Panc1 (cell line): ENCODE measurements at regions not wholly inside any gene's neighbourhood (a gene's known extent, or its start where the extent isn't known, plus 50 kb on each side); places are given as distances from the start of the nearest gene placed in this dataset.

ENCODE experiments used
- ATAC-seq: fragments of 200-7000 bp; cut with Tn5 transposase; 2 replicates; pipeline ENCODE4 v1.9.1; 2020; ENCODE audit warnings: mild to moderate bottlenecking, moderate library complexity
- BruUV-seq: library from RNA; stranded (reverse); fragments of 400-500 nt; replicated peaks from 2 replicates; lab custom pipeline; 2021; lab: Mats Ljungman, UMichigan
- CTCF ChIA-PET: fragments of 300-600 bp; sonication (Branson Sonifier 250); formaldehyde crosslinking; loops from one replicate; lab custom pipeline; 2022; ENCODE audit warnings: antibody characterized with exemption; lab: Charles Lee
- POLR2A ChIA-PET: fragments of 300-600 bp; sonication (Branson Sonifier 250); formaldehyde crosslinking; loops from one replicate; lab custom pipeline; 2022; ENCODE audit warnings: antibody characterized with exemption; lab: Charles Lee
- DNase-seq: peaks from one replicate; pipeline ENCODE4 v3.0.0-alpha.2; 2010; ENCODE audit warnings: low read depth, low spot score
- H3K27ac ChIP-seq: 2 replicates; pipeline ENCODE4 v1.5.1; 2011; ENCODE audit warnings: mild to moderate bottlenecking, low read length, inconsistent platforms
- H3K27me3 ChIP-seq: fragments of 200-500 bp; sonication (Bioruptor generic); 2 replicates; pipeline ENCODE4 v1.6.0; 2014; ENCODE audit warnings: low read length, inconsistent platforms; ENCODE audit not compliant: control insufficient read depth, insufficient read depth
- H3K36me3 ChIP-seq: fragments of 200-500 bp; sonication (Bioruptor generic); 2 replicates; pipeline ENCODE4 v1.5.1; 2014; ENCODE audit warnings: inconsistent platforms, mild to moderate bottlenecking, low read length, moderate library complexity; ENCODE audit not compliant: control insufficient read depth, insufficient read depth
- H3K4me1 ChIP-seq: 2 replicates; pipeline ENCODE4 v1.5.1; 2011; ENCODE audit warnings: inconsistent platforms, mild to moderate bottlenecking, low read length, moderate library complexity; ENCODE audit not compliant: control insufficient read depth, insufficient read depth
- H3K4me3 ChIP-seq, 2 experiments: 2 replicates each; pipeline ENCODE4 v1.5.1; 2011 to 2012; ENCODE audit warnings: low read depth in 2 of 2, low read length in 2 of 2, mild to moderate bottlenecking in 2 of 2, inconsistent platforms in 1 of 2, moderate library complexity in 1 of 2
- H3K9me3 ChIP-seq: fragments of 200-500 bp; sonication (Bioruptor generic); 2 replicates; pipeline ENCODE4 v1.5.1; 2014; ENCODE audit warnings: low read depth, mild to moderate bottlenecking, inconsistent platforms, low read length, moderate library complexity; ENCODE audit not compliant: control insufficient read depth, insufficient read depth
- CTCF ChIP-seq: fragments of 450-650 bp; IDR thresholded peaks from 2 replicates; pipeline ENCODE4 v1.5.1; 2017; ENCODE audit warnings: mild to moderate bottlenecking
- POLR2AphosphoS5 ChIP-seq: IDR thresholded peaks from 2 replicates; pipeline ENCODE4 v1.6.1; 2012; ENCODE audit warnings: mild to moderate bottlenecking, low read depth, low read length, moderate library complexity
- SIN3A ChIP-seq: IDR thresholded peaks from 2 replicates; pipeline ENCODE4 v1.6.1; 2012; ENCODE audit warnings: low read depth, mild to moderate bottlenecking, low read length, moderate library complexity, borderline replicate concordance; ENCODE audit not compliant: insufficient read depth
- TCF7L2 ChIP-seq: IDR thresholded peaks from 2 replicates; pipeline ENCODE4 v1.6.1; 2011; ENCODE audit warnings: mild to moderate bottlenecking, low read depth, low read length, inconsistent platforms
- in situ Hi-C: cut with HindIII; loops from 2 replicates; pipeline ENCODE4 v1.10.0; 2016; ENCODE audit warnings: low sequenced_read_pairs, low pct_unique_long_range_greater_than_20kb
- intact Hi-C: fragments of 100-400 bp; cut with micrococcal nuclease; formaldehyde crosslinking; loops from one replicate; pipeline ENCODE4 v1.10.0; 2022; ENCODE audit not compliant: unreplicated experiment
- TF ChIP-seq, protein P1 (sequence below), 2 experiments: IDR thresholded peaks; 2 replicates each; pipeline ENCODE4 v1.6.1; 2011 to 2012; ENCODE audit warnings: low read depth in 2 of 2, control low read depth in 1 of 2, low read length in 1 of 2, mild to moderate bottlenecking in 1 of 2, moderate library complexity in 1 of 2; ENCODE audit not compliant: insufficient read depth in 1 of 2

GRCh38 chr6:105607636-105608621, 205.0 kb upstream of the PREP start:
- DNase-seq = no peak
- Histone ChIP-seq H3K27ac (peak overlapping the region; percentile 78), H3K9me3 (no peaks in the 10 kb centered on the region; the same call in 1 of the 2 replicates), H3K4me1 (peaks cover 14% of the 10 kb centered on the region), H3K36me3 (no peaks in the 10 kb centered on the region), H3K27me3 (no peaks in the 10 kb centered on the region), H3K4me3 (no peak overlapping the region)
- intact Hi-C loops = no loop called here
- BruUV-seq = no TSS peak
- in situ Hi-C loops = no loop called here
- POLR2A ChIA-PET = no interaction called here
- 0 out of 2 replicates have a peak, but pooled peaks have one; percentile 7 for ATAC-seq
- TF ChIP-seq SIN3A = no peak
- TF ChIP-seq POLR2AphosphoS5 = no peak
- TF ChIP-seq TCF7L2 = no peak
- TF ChIP-seq, protein P1, sequence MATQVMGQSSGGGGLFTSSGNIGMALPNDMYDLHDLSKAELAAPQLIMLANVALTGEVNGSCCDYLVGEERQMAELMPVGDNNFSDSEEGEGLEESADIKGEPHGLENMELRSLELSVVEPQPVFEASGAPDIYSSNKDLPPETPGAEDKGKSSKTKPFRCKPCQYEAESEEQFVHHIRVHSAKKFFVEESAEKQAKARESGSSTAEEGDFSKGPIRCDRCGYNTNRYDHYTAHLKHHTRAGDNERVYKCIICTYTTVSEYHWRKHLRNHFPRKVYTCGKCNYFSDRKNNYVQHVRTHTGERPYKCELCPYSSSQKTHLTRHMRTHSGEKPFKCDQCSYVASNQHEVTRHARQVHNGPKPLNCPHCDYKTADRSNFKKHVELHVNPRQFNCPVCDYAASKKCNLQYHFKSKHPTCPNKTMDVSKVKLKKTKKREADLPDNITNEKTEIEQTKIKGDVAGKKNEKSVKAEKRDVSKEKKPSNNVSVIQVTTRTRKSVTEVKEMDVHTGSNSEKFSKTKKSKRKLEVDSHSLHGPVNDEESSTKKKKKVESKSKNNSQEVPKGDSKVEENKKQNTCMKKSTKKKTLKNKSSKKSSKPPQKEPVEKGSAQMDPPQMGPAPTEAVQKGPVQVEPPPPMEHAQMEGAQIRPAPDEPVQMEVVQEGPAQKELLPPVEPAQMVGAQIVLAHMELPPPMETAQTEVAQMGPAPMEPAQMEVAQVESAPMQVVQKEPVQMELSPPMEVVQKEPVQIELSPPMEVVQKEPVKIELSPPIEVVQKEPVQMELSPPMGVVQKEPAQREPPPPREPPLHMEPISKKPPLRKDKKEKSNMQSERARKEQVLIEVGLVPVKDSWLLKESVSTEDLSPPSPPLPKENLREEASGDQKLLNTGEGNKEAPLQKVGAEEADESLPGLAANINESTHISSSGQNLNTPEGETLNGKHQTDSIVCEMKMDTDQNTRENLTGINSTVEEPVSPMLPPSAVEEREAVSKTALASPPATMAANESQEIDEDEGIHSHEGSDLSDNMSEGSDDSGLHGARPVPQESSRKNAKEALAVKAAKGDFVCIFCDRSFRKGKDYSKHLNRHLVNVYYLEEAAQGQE (IDR thresholded peaks at IDR 0.05; ENCODE audit: insufficient read depth in 1 of 2, low read depth in 2 of 2, low read length in 1 of 2) = no peak
- no peak for TF ChIP-seq CTCF
- CTCF ChIA-PET = no interaction called here

DNA sequence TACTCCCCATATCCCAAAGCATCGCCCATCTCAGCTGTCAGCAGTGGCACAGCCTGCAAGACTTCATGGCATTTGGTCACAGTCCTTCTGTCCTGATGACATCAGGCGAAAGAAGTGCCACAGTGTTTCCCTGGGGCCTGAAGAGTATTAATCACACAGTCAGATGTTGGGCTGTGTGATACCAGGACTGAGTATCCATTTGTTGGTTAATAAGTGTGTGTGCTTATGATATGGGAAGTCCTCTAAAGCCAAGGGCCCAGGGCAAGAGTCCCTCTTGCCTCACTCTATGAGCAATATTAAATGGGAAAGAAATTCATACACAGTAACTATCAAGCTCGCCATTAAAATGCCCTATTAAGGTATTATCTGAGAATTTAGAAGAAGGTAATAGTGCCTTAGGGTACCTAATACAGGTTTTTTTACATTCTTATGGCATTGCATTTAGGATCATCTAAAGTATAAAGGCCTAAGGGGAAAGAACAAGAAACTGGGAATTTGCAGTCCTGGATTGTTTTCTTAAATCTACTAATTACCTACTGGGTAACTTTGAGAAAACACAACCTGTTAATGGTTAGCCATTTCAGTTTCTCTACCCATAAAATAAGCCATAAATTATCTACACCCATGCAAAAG, 204.1 kb upstream of the PREP start:
- Histone ChIP-seq H3K4me3 (no peak overlapping the region), H3K36me3 (no peaks in the 10 kb centered on the region), H3K9me3 (no peaks in the 10 kb centered on the region; the same call in 1 of the 2 replicates), H3K27me3 (no peaks in the 10 kb centered on the region), H3K27ac (peak overlapping the region; percentile 78; the same call in 1 of the 2 replicates), H3K4me1 (peaks cover 14% of the 10 kb centered on the region)
- DNase-seq (no peak), ATAC-seq (no peak)
- no peak for TF ChIP-seq TCF7L2
- TF ChIP-seq CTCF = no peak
- no peak for TF ChIP-seq POLR2AphosphoS5
- TF ChIP-seq, protein P1 (IDR thresholded peaks at IDR 0.05; ENCODE audit: insufficient read depth in 1 of 2, low read depth in 2 of 2, low read length in 1 of 2) = no peak
- no peak for TF ChIP-seq SIN3A
- intact Hi-C loops = no loop called here
- in situ Hi-C loops = no loop called here
- ChIA-PET CTCF (no interaction called here), POLR2A (no interaction called here)
- BruUV-seq = no TSS peak
